Natural killer cell treated with Interleukin-12 subunit alpha and Interleukin-12 subunit beta and Interleukin-15 and Interleukin-18, amount 100 ng/mL, for 72 hours (primary cell): ENCODE measurements at regions not wholly inside any gene's neighbourhood (a gene's known extent, or its start where the extent isn't known, plus 50 kb on each side); places are given as distances from the start of the nearest gene placed in this dataset.
"Not testable (repeated sequence)": the region's sequence is repeated elsewhere in the genome, so short reads cannot be mapped to it uniquely, and the experiment has no call there.

Experiments used
- ATAC-seq, 2 donors: fragments of 150-1000 bp; cut with Tn5 transposase in 1 of 2; sonication (Bioruptor Pico), chemical (Tn5 transposase) in 1 of 2; 2 replicates each; pipeline ENCODE4 v1.10.0; 2021
- DNase-seq: peaks from one replicate; pipeline ENCODE4 v3.0.0; 2022; ENCODE audit warnings: low spot score
- H3K27ac Mint-ChIP-seq, 2 donors: 1 replicate in 1 of 2; 2 replicates in 1 of 2; pipeline ENCODE4 v1.8.0; 2022; ENCODE audit warnings: mixed read lengths in 2 of 2, mild to moderate bottlenecking in 1 of 2, moderate library complexity in 1 of 2
- H3K27me3 Mint-ChIP-seq, 2 donors: 1 replicate in 1 of 2; 2 replicates in 1 of 2; pipeline ENCODE4 v1.8.0; 2022; ENCODE audit warnings: mixed read lengths in 2 of 2
- H3K36me3 Mint-ChIP-seq: one replicate; pipeline ENCODE4 v1.8.0; 2022; ENCODE audit warnings: mixed read lengths
- H3K4me1 Mint-ChIP-seq, 2 donors: 1 replicate in 1 of 2; 2 replicates in 1 of 2; pipeline ENCODE4 v1.8.0; 2022; ENCODE audit warnings: low read depth in 2 of 2, mixed read lengths in 2 of 2, mild to moderate bottlenecking in 1 of 2
- H3K4me3 Mint-ChIP-seq: one replicate; pipeline ENCODE4 v1.8.0; 2022; ENCODE audit warnings: mixed read lengths
- H3K9me3 Mint-ChIP-seq: 2 replicates; pipeline ENCODE4 v1.8.0; 2022; ENCODE audit warnings: mixed read lengths

GRCh38 chr3:127069814-127070440 is 87.0 kb downstream of the PLXNA1 start:
- peaks cover 1 to 3% of the 10 kb centered on the region in 2 donors for H3K4me1 Mint-ChIP-seq

GRCh38 chr3:127070776-127071175 is 87.9 kb downstream of the PLXNA1 start:
- no peak overlapping the region for H3K27ac Mint-ChIP-seq
- no peaks in the 10 kb centered on the region for H3K36me3 Mint-ChIP-seq
- H3K4me3 Mint-ChIP-seq, result no peak overlapping the region
- H3K27me3 Mint-ChIP-seq, result peaks cover 0 to 9% of the 10 kb centered on the region in 2 donors
- H3K4me1 Mint-ChIP-seq, result peaks cover 9% of the 10 kb centered on the region in 2 donors
- DNase-seq (no peak), ATAC-seq (no peak)
- no peaks in the 10 kb centered on the region for H3K9me3 Mint-ChIP-seq

More at GRCh38 chr3:127069814-127070440, 87.0 kb downstream of the PLXNA1 start:
- H3K4me3 Mint-ChIP-seq, result no peak overlapping the region
- no peaks in the 10 kb centered on the region for H3K9me3 Mint-ChIP-seq
- ATAC-seq, result no peak
- peak; percentile 8 for DNase-seq
- no peaks in the 10 kb centered on the region for H3K36me3 Mint-ChIP-seq
- peaks cover 0 to 9% of the 10 kb centered on the region in 2 donors for H3K27me3 Mint-ChIP-seq
- H3K27ac Mint-ChIP-seq, result no peak overlapping the region

- Mint-ChIP-seq H3K9me3 (no peaks in the 10 kb centered on the region), H3K27ac (no peak overlapping the region), H3K27me3 (peaks cover 0 to 4% of the 10 kb centered on the region in 2 donors), H3K4me3 (no peak overlapping the region), H3K36me3 (no peaks in the 10 kb centered on the region), H3K4me1 (peaks cover 9% of the 10 kb centered on the region in 2 donors)
- ATAC-seq, result no peak
- peak; percentile 34 for DNase-seq
Observed at GRCh38 chr3:127071597-127072001, 88.7 kb downstream of the PLXNA1 start.

GRCh38 chr3:127072221-127072771 is 89.4 kb downstream of the PLXNA1 start:
- peaks cover 0 to 4% of the 10 kb centered on the region in 2 donors for H3K27me3 Mint-ChIP-seq
- no peaks in the 10 kb centered on the region for H3K36me3 Mint-ChIP-seq
- H3K4me1 Mint-ChIP-seq, result peaks cover 9% of the 10 kb centered on the region in 2 donors
- H3K4me3 Mint-ChIP-seq, result no peak overlapping the region
- ATAC-seq, result no peak
- H3K9me3 Mint-ChIP-seq, result no peaks in the 10 kb centered on the region
- peak; percentile 10 for DNase-seq
- H3K27ac Mint-ChIP-seq, result no peak overlapping the region

GRCh38 chr3:127072971-127073783 is 90.3 kb downstream of the PLXNA1 start:
- Mint-ChIP-seq H3K27ac (no peak overlapping the region), H3K4me1 (peaks cover 9% of the 10 kb centered on the region in 2 donors), H3K27me3 (peaks cover 0 to 4% of the 10 kb centered on the region in 2 donors), H3K9me3 (no peaks in the 10 kb centered on the region), H3K36me3 (no peaks in the 10 kb centered on the region), H3K4me3 (no peak overlapping the region)
- ATAC-seq, result no peak
- peak; percentile 51 for DNase-seq

- no peak for DNase-seq
- Mint-ChIP-seq H3K9me3 (no peaks in the 10 kb centered on the region), H3K4me3 (no peak overlapping the region), H3K27ac (no peak overlapping the region), H3K36me3 (no peaks in the 10 kb centered on the region), H3K27me3 (peaks cover 0 to 4% of the 10 kb centered on the region in 2 donors), H3K4me1 (peaks cover 9% of the 10 kb centered on the region in 2 donors)
- ATAC-seq, result no peak
Observed at GRCh38 chr3:127073941-127074820, 91.3 kb downstream of the PLXNA1 start.

- Mint-ChIP-seq H3K27ac (no peak overlapping the region), H3K27me3 (peaks cover 0 to 4% of the 10 kb centered on the region in 2 donors), H3K36me3 (no peaks in the 10 kb centered on the region), H3K4me3 (no peak overlapping the region), H3K4me1 (peaks cover 9% of the 10 kb centered on the region in 2 donors), H3K9me3 (no peaks in the 10 kb centered on the region)
- DNase-seq, result peak; percentile 31
- ATAC-seq, result peak; percentile 43 to 56
Observed at GRCh38 chr3:127074900-127075360, 92.0 kb downstream of the PLXNA1 start.

- H3K4me1 Mint-ChIP-seq, H3K27me3 Mint-ChIP-seq, H3K9me3 Mint-ChIP-seq, H3K27ac Mint-ChIP-seq, H3K4me3 Mint-ChIP-seq, ATAC-seq, H3K36me3 Mint-ChIP-seq: not testable (repeated sequence)
- peak; percentile 51 for DNase-seq
Observed at GRCh38 chr3:127076166-127076992, 93.5 kb downstream of the PLXNA1 start.

- Mint-ChIP-seq H3K36me3 (no peaks in the 10 kb centered on the region), H3K4me3 (no peak overlapping the region), H3K27ac (no peak overlapping the region), H3K9me3 (no peaks in the 10 kb centered on the region), H3K4me1 (peaks cover 9% of the 10 kb centered on the region in 2 donors), H3K27me3 (peaks cover 6 to 8% of the 10 kb centered on the region in 2 donors)
- DNase-seq, result peak; percentile 54
- ATAC-seq, result no peak
Observed at GRCh38 chr3:127077068-127077467, 94.2 kb downstream of the PLXNA1 start.

GRCh38 chr3:127077505-127078064 is 94.7 kb downstream of the PLXNA1 start:
- Mint-ChIP-seq H3K27ac (no peak overlapping the region), H3K9me3 (no peaks in the 10 kb centered on the region), H3K4me3 (no peak overlapping the region), H3K36me3 (no peaks in the 10 kb centered on the region), H3K4me1 (peaks cover 9% of the 10 kb centered on the region in 2 donors), H3K27me3 (peaks cover 6 to 8% of the 10 kb centered on the region in 2 donors)
- DNase-seq (peak; percentile 29), ATAC-seq (no peak)

GRCh38 chr3:127078626-127079025 is 95.7 kb downstream of the PLXNA1 start:
- Mint-ChIP-seq H3K4me1 (peaks cover 9% of the 10 kb centered on the region in 2 donors), H3K27me3 (peaks cover 4 to 8% of the 10 kb centered on the region in 2 donors), H3K36me3 (no peaks in the 10 kb centered on the region), H3K27ac (no peak overlapping the region), H3K4me3 (no peak overlapping the region), H3K9me3 (no peaks in the 10 kb centered on the region)
- DNase-seq, result peak; percentile 49
- no peak for ATAC-seq

- Mint-ChIP-seq H3K36me3 (no peaks in the 10 kb centered on the region), H3K4me3 (no peak overlapping the region), H3K4me1 (peaks cover 8 to 9% of the 10 kb centered on the region in 2 donors), H3K27ac (no peak overlapping the region), H3K27me3 (peaks cover 2 to 8% of the 10 kb centered on the region in 2 donors), H3K9me3 (no peaks in the 10 kb centered on the region)
- DNase-seq, result no peak
- no peak for ATAC-seq
Observed at GRCh38 chr3:127079211-127079610, 96.3 kb downstream of the PLXNA1 start.
